Fibroblast of lung (primary cell): ENCODE measurements at regions not wholly inside any gene's neighbourhood (a gene's known extent, or its start where the extent isn't known, plus 50 kb on each side); places are given as distances from the start of the nearest gene placed in this dataset.

ENCODE experiments used
- EZH2 ChIP-seq: IDR thresholded peaks from 2 replicates; pipeline ENCODE4 v1.5.1; 2012; ENCODE audit warnings: low read length, control low read depth, mild to moderate bottlenecking; ENCODE audit errors: missing control alignments
- TF ChIP-seq, protein P1 (sequence below), 2 donors: IDR thresholded peaks in 1 of 2; conservative IDR thresholded peaks in 1 of 2; 1 replicate in 1 of 2; 2 replicates in 1 of 2; pipeline ENCODE4 v1.5.1; 2011 to 2012; ENCODE audit warnings: low read length in 2 of 2, control low read depth in 1 of 2, inconsistent platforms in 1 of 2, low read depth in 1 of 2, mild to moderate bottlenecking in 1 of 2

DNA sequence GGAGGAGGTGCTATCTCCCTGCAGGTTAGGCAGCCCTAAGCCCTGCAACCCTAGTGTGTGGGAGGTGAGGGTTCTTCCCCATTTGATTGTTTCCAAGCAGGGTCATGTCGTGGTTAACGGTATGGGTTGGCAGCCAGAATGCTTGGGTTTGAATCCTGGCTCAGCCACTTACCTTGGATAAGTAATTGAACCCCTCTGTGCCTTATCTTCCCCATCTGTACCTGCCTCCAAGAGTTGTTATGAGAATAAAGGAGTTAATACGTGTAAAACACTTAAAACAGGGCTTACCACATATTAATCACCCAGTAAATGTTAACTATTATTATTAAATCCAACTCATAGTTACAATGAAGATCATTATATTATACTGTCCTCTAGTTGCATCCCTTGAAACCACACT, 52.2 kb upstream of the SPATA31E1 start:
- TF ChIP-seq, protein P1, sequence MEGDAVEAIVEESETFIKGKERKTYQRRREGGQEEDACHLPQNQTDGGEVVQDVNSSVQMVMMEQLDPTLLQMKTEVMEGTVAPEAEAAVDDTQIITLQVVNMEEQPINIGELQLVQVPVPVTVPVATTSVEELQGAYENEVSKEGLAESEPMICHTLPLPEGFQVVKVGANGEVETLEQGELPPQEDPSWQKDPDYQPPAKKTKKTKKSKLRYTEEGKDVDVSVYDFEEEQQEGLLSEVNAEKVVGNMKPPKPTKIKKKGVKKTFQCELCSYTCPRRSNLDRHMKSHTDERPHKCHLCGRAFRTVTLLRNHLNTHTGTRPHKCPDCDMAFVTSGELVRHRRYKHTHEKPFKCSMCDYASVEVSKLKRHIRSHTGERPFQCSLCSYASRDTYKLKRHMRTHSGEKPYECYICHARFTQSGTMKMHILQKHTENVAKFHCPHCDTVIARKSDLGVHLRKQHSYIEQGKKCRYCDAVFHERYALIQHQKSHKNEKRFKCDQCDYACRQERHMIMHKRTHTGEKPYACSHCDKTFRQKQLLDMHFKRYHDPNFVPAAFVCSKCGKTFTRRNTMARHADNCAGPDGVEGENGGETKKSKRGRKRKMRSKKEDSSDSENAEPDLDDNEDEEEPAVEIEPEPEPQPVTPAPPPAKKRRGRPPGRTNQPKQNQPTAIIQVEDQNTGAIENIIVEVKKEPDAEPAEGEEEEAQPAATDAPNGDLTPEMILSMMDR (conservative IDR thresholded peaks at IDR 0.05 in 1 of 2, IDR thresholded peaks at IDR 0.05 in 1 of 2; ENCODE audit: low read depth in 1 of 2, low read length in 2 of 2): no peak
- TF ChIP-seq EZH2: no peak
